GM23338 (cell line): ENCODE measurements at regions not wholly inside any gene's neighbourhood (a gene's known extent, or its start where the extent isn't known, plus 50 kb on each side); places are given as distances from the start of the nearest gene placed in this dataset.
A peak's percentile ranks its signal among the peaks of the same experiment; 100 is the strongest.

Experiments
- ATAC-seq: fragments of 200-7000 bp; cut with Tn5 transposase; 3 replicates; pipeline ENCODE4 v1.9.1; 2020
- DNase-seq: peaks from one replicate; pipeline ENCODE4 v3.0.0-alpha.2; 2015; ENCODE audit warnings: low spot score
- H2AFZ ChIP-seq: fragments of 200-600 bp; sonication (generic); 2 replicates; pipeline ENCODE4 v1.8.0; 2016; ENCODE audit warnings: antibody characterized with exemption, mild to moderate bottlenecking, moderate library complexity
- H3F3A ChIP-seq: fragments of 200-600 bp; sonication (generic); replicated peaks from 2 replicates; pipeline ENCODE4 v1.8.0; 2017; ENCODE audit warnings: antibody characterized with exemption, mixed run types, low read depth
- H3K27ac ChIP-seq: fragments of 200-600 bp; sonication (generic); 2 replicates; pipeline ENCODE4 v1.6.1; 2016; ENCODE audit warnings: low read depth
- H3K27me3 ChIP-seq: fragments of 200-600 bp; sonication (generic); 2 replicates; pipeline ENCODE4 v1.8.0; 2016; ENCODE audit warnings: mild to moderate bottlenecking, mixed run types, moderate library complexity; ENCODE audit not compliant: insufficient read depth
- H3K36me3 ChIP-seq: fragments of 200-600 bp; sonication (generic); 2 replicates; pipeline ENCODE4 v1.8.0; 2016; ENCODE audit warnings: mild to moderate bottlenecking; ENCODE audit not compliant: insufficient read depth
- H3K4me1 ChIP-seq: fragments of 200-600 bp; sonication (generic); 2 replicates; pipeline ENCODE4 v1.8.0; 2016; ENCODE audit warnings: mild to moderate bottlenecking, moderate library complexity; ENCODE audit not compliant: insufficient read depth
- H3K4me2 ChIP-seq: fragments of 200-600 bp; sonication (generic); 2 replicates; pipeline ENCODE4 v1.7.1; 2017; ENCODE audit warnings: mixed run types
- H3K4me3 ChIP-seq: fragments of 200-600 bp; sonication (generic); 2 replicates; pipeline ENCODE4 v1.6.1; 2016; ENCODE audit warnings: mixed run types
- H3K79me2 ChIP-seq: fragments of 200-600 bp; sonication (generic); replicated peaks from 2 replicates; pipeline ENCODE4 v1.8.0; 2017; ENCODE audit warnings: mild to moderate bottlenecking; ENCODE audit not compliant: insufficient read depth
- H3K9me2 ChIP-seq: fragments of 200-600 bp; sonication (generic); 2 replicates; pipeline ENCODE4 v1.8.0; 2017; ENCODE audit not compliant: insufficient read depth
- H4K20me1 ChIP-seq: fragments of 200-600 bp; sonication (generic); replicated peaks from 2 replicates; pipeline ENCODE4 v1.8.0; 2017; ENCODE audit warnings: mild to moderate bottlenecking; ENCODE audit not compliant: insufficient read depth
- H3K27ac Mint-ChIP-seq: 2 replicates; pipeline ENCODE4 v1.8.0; 2020; ENCODE audit warnings: inconsistent platforms, mild to moderate bottlenecking, moderate library complexity, mixed read lengths
- H3K27me3 Mint-ChIP-seq: 3 replicates; pipeline ENCODE4 v1.8.0; 2022; ENCODE audit warnings: low read depth, mild to moderate bottlenecking, moderate library complexity, mixed read lengths, inconsistent platforms; ENCODE audit not compliant: insufficient read depth, poor library complexity
- H3K36me3 Mint-ChIP-seq: 3 replicates; pipeline ENCODE4 v1.8.0; 2021; ENCODE audit warnings: low read depth, mild to moderate bottlenecking, inconsistent platforms, moderate library complexity, mixed read lengths
- H3K4me1 Mint-ChIP-seq: 3 replicates; pipeline ENCODE4 v1.8.0; 2020; ENCODE audit warnings: mild to moderate bottlenecking, inconsistent platforms, mixed read lengths
- H3K4me3 Mint-ChIP-seq: 3 replicates; pipeline ENCODE4 v1.8.0; 2021; ENCODE audit warnings: moderate library complexity, mild to moderate bottlenecking, inconsistent platforms, mixed read lengths
- H3K9me3 Mint-ChIP-seq: 3 replicates; pipeline ENCODE4 v1.8.0; 2020; ENCODE audit warnings: moderate library complexity, mild to moderate bottlenecking, inconsistent platforms, mixed read lengths
- CREB1 ChIP-seq: fragments of 250-450 bp; sonication (Bioruptor Pico); IDR thresholded peaks from 2 replicates; pipeline ENCODE4 v1.5.0; 2020; ENCODE audit warnings: low read depth, mild to moderate bottlenecking, moderate library complexity
- CTCF ChIP-seq, 2 experiments: fragments of 200-600 bp in 1 of 2; sonication (generic) in 1 of 2; conservative IDR thresholded peaks; 2 replicates each; pipeline versions ENCODE4 v1.5.1 to v1.6.1; 2016 to 2017; ENCODE audit warnings: antibody characterized with exemption in 2 of 2, low read depth in 2 of 2, mild to moderate bottlenecking in 2 of 2, moderate library complexity in 1 of 2
- NANOG ChIP-seq: IDR thresholded peaks from 2 replicates; pipeline ENCODE4 v1.6.1; 2016; ENCODE audit warnings: antibody characterized with exemption, borderline replicate concordance
- POLR2AphosphoS5 ChIP-seq: IDR thresholded peaks from 2 replicates; pipeline ENCODE4 v1.6.1; 2016; ENCODE audit warnings: antibody characterized with exemption, low read depth
- REST ChIP-seq: IDR thresholded peaks from one replicate; pipeline ENCODE4 v1.6.1; 2018; ENCODE audit warnings: antibody characterized with exemption; ENCODE audit not compliant: unreplicated experiment
- ZNF331 ChIP-seq: fragments of 250-450 bp; sonication (Bioruptor Pico); IDR thresholded peaks from 2 replicates; pipeline ENCODE4 v1.5.0; 2020; ENCODE audit warnings: low read depth, mild to moderate bottlenecking, moderate library complexity
- TF ChIP-seq, protein P1 (sequence below): IDR thresholded peaks from 2 replicates; pipeline ENCODE4 v1.6.1; 2016; ENCODE audit warnings: antibody characterized with exemption
- TF ChIP-seq, protein P2 (sequence below): fragments of 250-450 bp; sonication (Bioruptor Pico); IDR thresholded peaks from 2 replicates; pipeline ENCODE4 v1.5.0; 2020; ENCODE audit warnings: mild to moderate bottlenecking, moderate library complexity

DNA sequence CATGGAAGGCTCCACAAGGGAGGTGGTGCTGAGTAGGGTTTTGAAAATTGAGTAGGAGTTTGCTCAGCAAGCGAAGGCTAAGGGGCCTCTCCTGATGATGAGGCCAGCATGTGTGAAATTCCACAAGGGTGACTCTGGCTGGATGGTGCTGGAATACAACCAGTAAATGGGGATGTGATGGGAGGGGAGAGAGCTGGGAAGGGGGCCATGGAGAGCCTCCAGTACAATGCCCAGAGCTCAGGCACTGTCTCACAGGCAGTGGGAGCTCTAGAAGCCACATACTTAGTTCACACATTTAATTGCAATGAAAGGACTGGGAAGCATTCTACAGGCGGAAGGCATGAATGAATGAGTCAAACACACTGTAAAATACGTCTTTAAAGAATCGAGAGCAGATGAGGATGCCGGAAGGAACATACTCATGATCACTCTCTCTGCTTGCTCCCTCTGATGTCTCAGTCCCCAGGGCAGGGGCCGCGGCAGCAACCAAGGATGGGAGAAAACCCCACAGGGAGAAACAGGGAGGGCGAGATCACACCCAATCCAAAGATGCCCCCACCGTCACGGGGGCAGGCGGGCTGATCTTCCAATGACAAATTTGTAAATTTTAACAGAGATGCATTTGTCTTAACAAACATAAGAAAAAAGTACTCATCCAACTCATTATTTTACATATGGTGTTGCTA is 261.0 kb downstream of the NSG2 start:
- H2AFZ ChIP-seq: no peak overlapping the region
- Mint-ChIP-seq H3K27me3 (peaks cover 17% of the 10 kb centered on the region), H3K36me3 (no peaks in the 10 kb centered on the region), H3K27ac (no peak overlapping the region), H3K9me3 (no peaks in the 10 kb centered on the region), H3K4me1 (peaks cover 18% of the 10 kb centered on the region), H3K4me3 (no peak overlapping the region)
- H3K4me1 ChIP-seq: peaks cover 3% of the 10 kb centered on the region; the same call in 1 of the 2 replicates
- H3K27me3 ChIP-seq: 0 out of 2 replicates have a peak, but pooled peaks cover 4% of the 10 kb centered on the region
- TF ChIP-seq REST (no peak), ZNF331 (CRISPR knock-in tag) (no peak), CREB1 (no peak), CTCF (conservative IDR thresholded peaks at IDR 0.05; ENCODE audit: low read depth in 2 of 2) (no peak)
- TF ChIP-seq, protein P1, sequence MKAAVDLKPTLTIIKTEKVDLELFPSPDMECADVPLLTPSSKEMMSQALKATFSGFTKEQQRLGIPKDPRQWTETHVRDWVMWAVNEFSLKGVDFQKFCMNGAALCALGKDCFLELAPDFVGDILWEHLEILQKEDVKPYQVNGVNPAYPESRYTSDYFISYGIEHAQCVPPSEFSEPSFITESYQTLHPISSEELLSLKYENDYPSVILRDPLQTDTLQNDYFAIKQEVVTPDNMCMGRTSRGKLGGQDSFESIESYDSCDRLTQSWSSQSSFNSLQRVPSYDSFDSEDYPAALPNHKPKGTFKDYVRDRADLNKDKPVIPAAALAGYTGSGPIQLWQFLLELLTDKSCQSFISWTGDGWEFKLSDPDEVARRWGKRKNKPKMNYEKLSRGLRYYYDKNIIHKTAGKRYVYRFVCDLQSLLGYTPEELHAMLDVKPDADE: no peak
- H3F3A ChIP-seq: no peaks in the 10 kb centered on the region
- H3K36me3 ChIP-seq: no peaks in the 10 kb centered on the region
- no peaks in the 10 kb centered on the region for H3K9me2 ChIP-seq
- DNase-seq: no peak
- ATAC-seq: no peak
- no peaks in the 10 kb centered on the region for H3K79me2 ChIP-seq
- no peak overlapping the region for H3K4me3 ChIP-seq
- H3K27ac ChIP-seq: no peak overlapping the region
- no peaks in the 10 kb centered on the region for H4K20me1 ChIP-seq
- no peak overlapping the region for H3K4me2 ChIP-seq

DNA sequence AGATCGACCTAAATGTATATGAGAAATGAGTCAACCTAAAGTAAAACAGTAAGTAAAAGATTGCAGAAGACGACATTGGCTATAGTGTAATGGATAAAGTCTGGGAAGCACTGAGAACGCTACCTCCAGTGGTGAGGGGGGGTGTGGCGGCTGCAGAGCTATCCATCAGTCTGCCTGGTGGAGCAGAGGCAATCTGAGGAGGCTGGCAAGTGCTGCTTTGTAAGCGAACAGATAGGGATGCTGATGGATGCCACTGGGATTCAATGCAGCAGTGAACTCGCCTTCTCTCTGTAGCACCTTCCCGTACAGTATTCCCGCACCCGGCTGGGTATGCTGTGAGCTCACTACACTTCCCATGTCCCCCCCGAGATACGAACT is 261.5 kb downstream of the NSG2 start:
- DNase-seq (peak; percentile 32), ATAC-seq (peak; percentile 9; the same call in 1 of the 3 replicates)
- Histone ChIP-seq H3K27me3 (0 out of 2 replicates have a peak, but pooled peaks cover 4% of the 10 kb centered on the region), H2AFZ (no peak overlapping the region), H3K36me3 (no peaks in the 10 kb centered on the region), H3K9me2 (no peaks in the 10 kb centered on the region), H3K4me2 (no peak overlapping the region), H4K20me1 (no peaks in the 10 kb centered on the region), H3F3A (no peaks in the 10 kb centered on the region), H3K27ac (no peak overlapping the region), H3K4me3 (no peak overlapping the region), H3K79me2 (no peaks in the 10 kb centered on the region), H3K4me1 (peaks cover 3% of the 10 kb centered on the region; the same call in 1 of the 2 replicates)
- Mint-ChIP-seq H3K9me3 (no peaks in the 10 kb centered on the region), H3K27me3 (peaks cover 17% of the 10 kb centered on the region), H3K4me1 (peaks cover 17% of the 10 kb centered on the region), H3K4me3 (no peak overlapping the region), H3K36me3 (no peaks in the 10 kb centered on the region), H3K27ac (no peak overlapping the region)
- TF ChIP-seq CREB1 (no peak), POLR2AphosphoS5 (no peak), NANOG (no peak)
- TF ChIP-seq, protein P2, sequence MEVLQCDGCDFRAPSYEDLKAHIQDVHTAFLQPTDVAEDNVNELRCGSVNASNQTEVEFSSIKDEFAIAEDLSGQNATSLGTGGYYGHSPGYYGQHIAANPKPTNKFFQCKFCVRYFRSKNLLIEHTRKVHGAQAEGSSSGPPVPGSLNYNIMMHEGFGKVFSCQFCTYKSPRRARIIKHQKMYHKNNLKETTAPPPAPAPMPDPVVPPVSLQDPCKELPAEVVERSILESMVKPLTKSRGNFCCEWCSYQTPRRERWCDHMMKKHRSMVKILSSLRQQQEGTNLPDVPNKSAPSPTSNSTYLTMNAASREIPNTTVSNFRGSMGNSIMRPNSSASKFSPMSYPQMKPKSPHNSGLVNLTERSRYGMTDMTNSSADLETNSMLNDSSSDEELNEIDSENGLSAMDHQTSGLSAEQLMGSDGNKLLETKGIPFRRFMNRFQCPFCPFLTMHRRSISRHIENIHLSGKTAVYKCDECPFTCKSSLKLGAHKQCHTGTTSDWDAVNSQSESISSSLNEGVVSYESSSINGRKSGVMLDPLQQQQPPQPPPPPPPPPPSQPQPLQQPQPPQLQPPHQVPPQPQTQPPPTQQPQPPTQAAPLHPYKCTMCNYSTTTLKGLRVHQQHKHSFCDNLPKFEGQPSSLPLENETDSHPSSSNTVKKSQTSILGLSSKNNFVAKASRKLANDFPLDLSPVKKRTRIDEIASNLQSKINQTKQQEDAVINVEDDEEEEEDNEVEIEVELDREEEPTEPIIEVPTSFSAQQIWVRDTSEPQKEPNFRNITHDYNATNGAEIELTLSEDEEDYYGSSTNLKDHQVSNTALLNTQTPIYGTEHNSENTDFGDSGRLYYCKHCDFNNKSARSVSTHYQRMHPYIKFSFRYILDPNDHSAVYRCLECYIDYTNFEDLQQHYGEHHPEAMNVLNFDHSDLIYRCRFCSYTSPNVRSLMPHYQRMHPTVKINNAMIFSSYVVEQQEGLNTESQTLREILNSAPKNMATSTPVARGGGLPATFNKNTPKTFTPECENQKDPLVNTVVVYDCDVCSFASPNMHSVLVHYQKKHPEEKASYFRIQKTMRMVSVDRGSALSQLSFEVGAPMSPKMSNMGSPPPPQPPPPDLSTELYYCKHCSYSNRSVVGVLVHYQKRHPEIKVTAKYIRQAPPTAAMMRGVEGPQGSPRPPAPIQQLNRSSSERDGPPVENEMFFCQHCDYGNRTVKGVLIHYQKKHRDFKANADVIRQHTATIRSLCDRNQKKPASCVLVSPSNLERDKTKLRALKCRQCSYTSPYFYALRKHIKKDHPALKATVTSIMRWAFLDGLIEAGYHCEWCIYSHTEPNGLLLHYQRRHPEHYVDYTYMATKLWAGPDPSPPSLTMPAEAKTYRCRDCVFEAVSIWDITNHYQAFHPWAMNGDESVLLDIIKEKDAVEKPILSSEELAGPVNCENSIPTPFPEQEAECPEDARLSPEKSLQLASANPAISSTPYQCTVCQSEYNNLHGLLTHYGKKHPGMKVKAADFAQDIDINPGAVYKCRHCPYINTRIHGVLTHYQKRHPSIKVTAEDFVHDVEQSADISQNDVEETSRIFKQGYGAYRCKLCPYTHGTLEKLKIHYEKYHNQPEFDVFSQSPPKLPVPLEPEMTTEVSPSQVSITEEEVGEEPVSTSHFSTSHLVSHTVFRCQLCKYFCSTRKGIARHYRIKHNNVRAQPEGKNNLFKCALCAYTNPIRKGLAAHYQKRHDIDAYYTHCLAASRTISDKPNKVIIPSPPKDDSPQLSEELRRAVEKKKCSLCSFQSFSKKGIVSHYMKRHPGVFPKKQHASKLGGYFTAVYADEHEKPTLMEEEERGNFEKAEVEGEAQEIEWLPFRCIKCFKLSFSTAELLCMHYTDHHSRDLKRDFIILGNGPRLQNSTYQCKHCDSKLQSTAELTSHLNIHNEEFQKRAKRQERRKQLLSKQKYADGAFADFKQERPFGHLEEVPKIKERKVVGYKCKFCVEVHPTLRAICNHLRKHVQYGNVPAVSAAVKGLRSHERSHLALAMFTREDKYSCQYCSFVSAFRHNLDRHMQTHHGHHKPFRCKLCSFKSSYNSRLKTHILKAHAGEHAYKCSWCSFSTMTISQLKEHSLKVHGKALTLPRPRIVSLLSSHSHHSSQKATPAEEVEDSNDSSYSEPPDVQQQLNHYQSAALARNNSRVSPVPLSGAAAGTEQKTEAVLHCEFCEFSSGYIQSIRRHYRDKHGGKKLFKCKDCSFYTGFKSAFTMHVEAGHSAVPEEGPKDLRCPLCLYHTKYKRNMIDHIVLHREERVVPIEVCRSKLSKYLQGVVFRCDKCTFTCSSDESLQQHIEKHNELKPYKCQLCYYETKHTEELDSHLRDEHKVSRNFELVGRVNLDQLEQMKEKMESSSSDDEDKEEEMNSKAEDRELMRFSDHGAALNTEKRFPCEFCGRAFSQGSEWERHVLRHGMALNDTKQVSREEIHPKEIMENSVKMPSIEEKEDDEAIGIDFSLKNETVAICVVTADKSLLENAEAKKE (CRISPR knock-in tag): no peak
